Caki2 (cell line): ENCODE measurements at regions not wholly inside any gene's neighbourhood (a gene's known extent, or its start where the extent isn't known, plus 50 kb on each side); places are given as distances from the start of the nearest gene placed in this dataset.
"Not testable (repeated sequence)": the region's sequence is repeated elsewhere in the genome, so short reads cannot be mapped to it uniquely, and the experiment has no call there.

Source experiments
- DNase-seq: peaks from one replicate; pipeline ENCODE4 v3.0.0-alpha.2; 2015; ENCODE audit warnings: low read depth
- in situ Hi-C: cut with HindIII; loops from 2 replicates; pipeline ENCODE4 v1.10.0; 2016; ENCODE audit warnings: low sequenced_read_pairs, low pct_unique_long_range_greater_than_20kb, mixed read lengths

DNA sequence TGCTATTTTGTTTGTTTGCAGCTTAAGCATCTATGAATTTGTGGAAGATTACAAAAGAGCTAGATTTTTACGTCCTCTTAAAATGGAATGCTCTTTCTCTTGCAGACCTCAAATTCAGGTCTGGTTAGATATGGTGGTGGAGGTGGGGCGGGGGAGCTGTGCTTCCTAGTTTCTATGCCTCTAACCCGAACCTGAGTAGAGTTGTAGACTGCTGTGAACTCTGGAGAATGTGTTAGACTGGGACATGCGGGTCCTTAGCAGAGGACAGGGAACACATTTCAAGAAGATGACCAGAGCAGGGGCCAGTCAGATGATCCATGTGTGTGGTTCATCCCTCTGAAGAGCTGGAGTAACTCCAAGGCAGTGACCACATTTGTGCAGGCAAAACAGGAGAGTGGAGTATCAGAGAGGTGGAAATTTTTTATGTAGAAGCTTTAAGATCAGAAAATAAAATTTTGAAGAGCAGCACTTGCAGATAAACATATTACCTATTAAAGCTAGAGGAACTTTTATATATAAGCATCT, 154.9 kb downstream of the FAM174A start:
- DNase-seq = no peak
- in situ Hi-C loops = no loop called here

DNA sequence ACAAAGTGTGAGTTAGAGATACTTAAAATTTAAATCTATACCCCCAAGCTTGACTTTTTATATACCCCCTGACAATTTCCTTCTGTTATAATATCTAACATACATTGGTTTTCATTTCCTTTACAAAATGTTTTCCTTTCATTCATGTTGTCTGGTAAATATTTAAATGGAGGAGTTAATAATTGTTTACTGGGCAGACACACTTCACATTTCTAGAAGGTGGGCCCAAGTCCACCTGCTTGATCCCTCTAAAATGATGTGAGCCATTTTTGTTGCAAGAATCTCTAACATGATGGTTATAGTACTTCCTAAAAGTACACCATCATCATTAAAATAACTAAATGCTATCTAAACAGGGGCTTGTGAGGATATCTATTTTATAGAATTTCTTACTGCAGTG, 155.9 kb downstream of the FAM174A start:
- in situ Hi-C loops = no loop called here
- DNase-seq = no peak

DNA sequence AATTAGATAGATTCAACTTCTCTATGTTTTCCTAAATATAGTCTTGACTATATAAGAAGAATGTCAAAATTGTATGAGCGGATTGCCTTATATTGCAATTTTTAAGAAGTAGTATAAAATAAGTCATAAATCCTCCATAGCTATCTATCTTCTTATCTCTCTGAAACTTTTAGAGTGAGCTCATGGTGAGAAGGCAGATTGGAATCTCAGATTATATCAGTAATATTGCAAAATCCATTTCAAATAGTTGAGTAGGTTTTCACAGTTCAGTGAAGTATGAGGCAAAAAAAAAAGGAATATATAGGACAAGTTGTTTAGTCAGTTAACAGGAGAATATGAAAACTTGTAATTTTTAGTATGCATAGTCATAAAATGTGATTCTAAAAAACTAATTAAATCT, 156.4 kb downstream of the FAM174A start:
- in situ Hi-C loops = no loop called here
- DNase-seq = no peak

DNA sequence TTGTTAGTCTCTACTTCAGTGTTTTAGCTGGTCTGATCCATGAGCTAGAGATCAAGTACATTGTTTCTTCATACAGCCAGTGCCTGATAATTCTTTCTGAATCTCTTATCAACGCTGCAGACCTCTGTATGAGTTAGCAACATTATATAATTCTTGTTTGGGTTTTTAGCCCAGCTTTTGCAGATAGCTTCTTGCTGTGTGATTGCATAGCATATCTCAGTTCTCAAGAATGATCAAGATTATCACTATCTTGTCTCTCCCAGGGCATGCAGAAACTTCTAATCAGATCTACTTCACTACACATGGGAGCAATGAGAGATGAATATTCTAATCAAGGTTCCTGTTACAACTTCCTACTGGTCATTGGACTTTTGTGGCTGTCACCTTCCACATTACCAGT, 158.3 kb downstream of the FAM174A start:
- DNase-seq = no peak
- in situ Hi-C loops = no loop called here

DNA sequence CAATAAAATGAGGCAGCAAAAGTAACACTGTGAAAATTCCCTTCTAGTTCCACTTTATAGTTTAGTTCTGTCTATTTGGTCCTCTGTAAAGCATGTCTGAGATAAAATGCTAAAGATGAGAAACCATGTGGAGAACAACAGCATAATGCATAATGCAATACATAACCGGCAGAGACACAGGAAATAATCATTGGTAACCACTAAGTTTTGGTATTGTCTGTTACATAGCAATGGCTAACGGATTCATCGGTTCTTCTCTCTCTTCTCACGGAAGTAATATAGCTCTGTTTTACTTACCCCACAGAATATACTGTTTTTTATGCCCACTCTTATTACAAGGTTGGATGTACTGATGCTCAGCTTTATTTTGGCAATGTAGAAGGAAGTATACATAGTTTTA, 158.9 kb downstream of the FAM174A start:
- in situ Hi-C loops = no loop called here
- no peak for DNase-seq

DNA sequence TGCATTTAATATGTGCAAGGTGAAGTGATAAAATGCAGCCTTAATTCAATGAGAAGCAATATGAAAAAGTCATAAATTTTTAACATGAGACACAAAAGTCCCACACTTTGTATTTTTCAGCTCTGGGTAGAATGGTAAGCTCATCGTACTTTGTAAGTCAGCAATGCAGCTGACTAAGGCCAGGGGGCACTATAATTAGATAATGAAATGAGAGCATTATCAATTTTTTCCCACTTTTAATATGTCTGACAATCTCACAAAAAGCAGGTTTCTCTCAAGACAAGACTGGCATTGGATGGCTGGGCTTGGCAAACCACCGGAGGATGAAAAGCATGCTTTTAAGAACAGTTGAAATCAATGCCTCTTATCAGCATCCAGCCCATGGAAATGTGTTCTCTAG, 162.8 kb downstream of the FAM174A start:
- in situ Hi-C loops = no loop called here
- no peak for DNase-seq

DNA sequence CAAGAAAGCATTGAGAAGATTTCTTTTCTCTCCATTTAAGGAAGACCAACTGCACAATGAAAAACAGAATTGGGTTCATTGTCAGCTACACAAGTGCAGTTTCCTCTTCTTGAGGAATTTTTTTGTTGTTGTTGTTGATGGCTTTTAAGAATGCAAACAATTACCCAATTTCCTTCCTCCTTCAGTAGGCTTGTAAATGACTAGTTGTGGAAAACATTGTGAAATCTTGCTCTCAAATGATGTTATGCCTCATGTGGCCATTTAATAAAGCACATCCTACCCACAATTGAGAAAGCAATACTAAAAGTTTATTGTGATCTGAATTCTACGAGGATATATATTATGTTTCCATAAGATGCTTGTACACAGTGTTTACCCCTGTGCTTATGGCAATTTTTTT, 171.6 kb downstream of the FAM174A start:
- in situ Hi-C loops = no loop called here
- no peak for DNase-seq

DNA sequence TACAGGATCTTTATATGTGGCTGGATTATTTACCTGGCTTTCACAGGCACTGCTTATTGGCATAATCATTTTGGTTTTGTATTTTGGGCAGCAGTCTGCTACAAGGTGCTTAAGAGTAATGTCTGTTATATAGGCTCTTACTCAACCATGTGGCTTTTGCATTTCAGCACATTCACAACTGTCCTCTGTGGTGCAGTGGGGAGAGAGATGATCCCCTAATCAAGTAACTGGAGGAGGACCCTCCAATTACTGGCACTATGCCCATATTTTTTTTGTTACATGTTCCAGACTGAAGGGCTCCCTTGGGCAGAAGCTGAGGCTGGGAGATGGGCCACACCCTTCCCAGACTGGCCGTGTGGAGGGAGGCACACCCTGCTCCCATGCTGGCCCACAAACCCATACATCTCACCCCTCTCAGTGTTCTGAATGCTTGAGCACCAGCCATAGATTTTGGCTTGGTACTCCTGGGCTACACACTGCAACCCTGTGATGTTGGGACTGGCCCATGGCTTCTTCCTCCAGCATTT, 173.5 kb downstream of the FAM174A start:
- DNase-seq = no peak
- in situ Hi-C loops = no loop called here

DNA sequence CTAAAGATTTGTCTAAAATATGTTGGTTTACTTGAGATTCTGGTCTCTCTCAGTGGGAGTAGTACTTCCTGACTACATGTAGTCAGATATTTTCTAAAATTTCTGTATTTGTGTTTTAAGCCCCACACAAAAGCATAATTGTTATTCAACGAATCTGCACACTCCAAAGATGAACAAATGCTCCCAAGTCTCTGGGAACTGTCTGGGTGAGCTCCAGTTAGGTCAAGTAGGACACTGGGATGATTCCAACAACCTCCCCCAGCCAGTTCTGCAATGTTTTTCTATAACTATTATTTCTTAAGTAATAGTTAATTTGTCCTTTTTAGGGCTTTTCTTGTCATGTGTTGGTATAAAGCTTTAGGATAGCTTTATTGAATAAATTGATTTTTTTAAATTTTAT, 174.6 kb downstream of the FAM174A start:
- in situ Hi-C loops = no loop called here

DNA sequence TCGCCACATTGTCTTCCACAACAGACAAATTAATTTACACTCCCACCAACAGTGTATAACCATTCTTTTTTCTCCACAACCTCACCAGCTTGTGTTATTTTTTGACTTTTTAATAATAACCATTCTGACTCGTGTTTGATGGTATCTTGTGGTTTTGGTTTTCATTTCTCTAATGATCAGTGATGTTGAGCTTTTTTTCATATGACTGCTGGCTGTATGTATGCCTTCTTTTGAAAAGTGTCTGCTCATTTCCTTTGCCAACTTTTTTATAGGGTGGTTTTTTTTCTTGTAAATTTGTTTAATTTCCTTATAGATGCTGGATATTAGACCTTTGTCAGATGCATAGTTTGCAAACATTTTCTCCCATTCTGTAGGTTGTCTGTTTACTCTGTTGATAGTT, 179.6 kb downstream of the FAM174A start:
- DNase-seq, in situ Hi-C loops: not testable (repeated sequence)

More for the DNA sequence above, 174.6 kb downstream of the FAM174A start:
- DNase-seq = no peak

DNA sequence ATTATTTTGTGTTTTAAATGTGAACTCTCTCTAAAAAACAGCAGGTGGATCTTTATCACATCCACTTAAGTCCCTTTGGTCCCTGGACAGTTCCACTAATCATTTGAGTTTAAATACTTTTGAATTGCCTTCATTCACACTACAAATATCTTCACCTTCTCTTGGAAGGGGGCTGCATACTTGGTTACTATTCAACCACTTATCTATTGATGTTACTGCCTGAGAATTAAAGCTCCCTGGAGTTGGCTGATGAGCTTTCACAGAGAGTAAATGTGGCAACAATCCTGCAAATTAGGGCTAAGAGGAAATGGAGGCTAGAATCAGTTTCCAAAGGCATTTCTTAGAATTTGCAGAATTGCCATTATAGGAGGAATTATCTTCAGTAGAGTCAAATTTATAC, 180.4 kb downstream of the ST8SIA4 start:
- no peak for DNase-seq

DNA sequence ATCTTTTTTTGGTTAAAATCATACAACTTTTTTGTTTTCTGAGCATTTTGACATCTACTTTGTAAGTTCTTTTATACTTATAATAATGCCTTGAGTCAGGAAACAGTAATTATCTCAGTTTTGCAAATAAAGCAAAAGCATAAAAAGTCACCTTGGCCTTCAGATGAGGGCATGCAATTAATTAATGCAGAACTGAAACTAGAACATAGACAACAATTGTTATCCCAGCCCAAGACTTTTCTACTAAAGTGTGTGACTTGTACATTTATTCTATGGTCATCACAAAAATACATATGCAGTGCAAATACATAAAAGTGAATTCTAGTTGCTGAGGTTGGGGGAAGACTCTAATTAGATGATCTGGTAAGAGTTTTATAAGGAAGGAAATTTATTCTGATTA, 179.9 kb downstream of the ST8SIA4 start:
- in situ Hi-C loops = no loop called here
- DNase-seq = no peak

More for the DNA sequence above, 180.4 kb downstream of the ST8SIA4 start:
- in situ Hi-C loops = no loop called here

DNA sequence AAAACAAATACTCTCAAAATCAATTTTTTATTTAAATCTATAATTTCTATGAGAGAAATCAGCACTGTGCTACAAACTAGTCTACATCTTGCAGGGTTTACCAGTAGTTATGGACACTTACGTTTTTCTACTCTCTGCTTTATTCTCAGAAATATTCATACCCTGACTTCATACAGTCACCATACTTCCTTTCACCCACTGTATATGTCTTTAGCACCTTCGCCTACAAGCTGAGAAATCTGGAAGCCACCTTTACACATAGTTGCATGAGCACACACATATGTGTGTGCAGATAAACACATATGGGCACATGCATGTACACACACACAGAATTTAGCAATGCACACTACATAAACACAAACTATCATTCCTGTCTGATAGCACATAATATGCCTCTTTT, 177.0 kb downstream of the ST8SIA4 start:
- DNase-seq = no peak
- in situ Hi-C loops = no loop called here

DNA sequence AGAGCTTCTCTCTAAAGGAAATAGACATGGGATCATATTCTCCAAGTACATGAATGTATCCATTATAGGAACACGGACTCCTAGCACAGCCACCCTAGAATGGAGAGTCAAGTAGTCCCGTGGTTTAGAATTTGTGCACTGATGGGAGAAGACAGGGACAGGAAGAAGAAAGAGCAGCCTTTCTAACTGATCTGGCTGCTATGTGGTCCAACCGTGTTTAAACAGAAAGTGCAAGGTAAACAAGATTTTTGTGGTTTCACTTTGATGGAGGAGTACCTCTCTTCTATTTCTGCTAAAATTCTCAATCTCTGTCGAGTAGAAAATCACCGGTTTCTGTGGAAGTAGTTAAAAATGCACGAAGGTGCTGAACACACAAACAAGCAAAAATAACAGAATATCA, 171.3 kb downstream of the ST8SIA4 start:
- in situ Hi-C loops = no loop called here
- no peak for DNase-seq

DNA sequence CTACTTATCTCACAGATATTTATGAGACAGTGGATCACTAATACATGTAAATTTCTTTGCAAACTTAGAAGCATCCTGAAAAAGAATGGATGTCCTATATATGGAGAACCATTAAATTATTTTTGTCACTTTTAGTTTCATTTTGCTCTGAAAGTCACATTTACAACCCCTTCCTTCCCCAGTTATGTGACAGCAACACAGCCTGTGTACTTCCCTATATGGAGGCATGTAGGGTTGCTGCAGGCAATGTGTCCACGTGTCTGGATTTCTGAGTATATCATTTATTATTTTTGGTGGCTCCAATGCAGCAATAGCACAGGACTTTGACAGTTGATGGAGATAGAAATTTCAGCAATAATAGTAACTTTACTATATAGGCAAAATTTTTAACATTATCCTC, 156.4 kb downstream of the ST8SIA4 start:
- no peak for DNase-seq

DNA sequence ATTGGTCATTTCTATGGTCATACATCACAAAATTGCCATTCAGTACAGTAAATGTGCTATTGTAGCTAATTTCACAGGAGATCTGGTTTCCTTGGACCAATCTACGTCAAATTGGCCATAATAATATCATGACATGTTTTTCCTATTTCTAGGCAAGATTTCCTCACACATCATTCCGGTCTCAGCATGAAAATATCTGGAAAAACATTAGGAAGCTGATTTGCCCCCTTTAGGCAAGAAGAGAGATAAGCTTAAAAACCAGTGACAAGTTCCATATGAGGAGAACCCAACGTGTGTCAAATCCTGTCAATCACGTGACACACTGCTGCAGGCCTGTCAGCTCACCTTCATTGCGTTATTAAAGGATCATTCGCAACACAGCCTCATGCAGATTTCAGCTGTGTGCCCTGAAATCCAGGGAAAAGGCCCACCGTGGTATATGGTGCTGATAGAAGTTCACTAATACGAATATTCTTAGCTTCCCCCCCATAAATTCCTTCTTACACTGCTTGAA, 153.3 kb downstream of the ST8SIA4 start:
- in situ Hi-C loops = no loop called here

More for the DNA sequence above, 156.4 kb downstream of the ST8SIA4 start:
- in situ Hi-C loops = no loop called here

DNA sequence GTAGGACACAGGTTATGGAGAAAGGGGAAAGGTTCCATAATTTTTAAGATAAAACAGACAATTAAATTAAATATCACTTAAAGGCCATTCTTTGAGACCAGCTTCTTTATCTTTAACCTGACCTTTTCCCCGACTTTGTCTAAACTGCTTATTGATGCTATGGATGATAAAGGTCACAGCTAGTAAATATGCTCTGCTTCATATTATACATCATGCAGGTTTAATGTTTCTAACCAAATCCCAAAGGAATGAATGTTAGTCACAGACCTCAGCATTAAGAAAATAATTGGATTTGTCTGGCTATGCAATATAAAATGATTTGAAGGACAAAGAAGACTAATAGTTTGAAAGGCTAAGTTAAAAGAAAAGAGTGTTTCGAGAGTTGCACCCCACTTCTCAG, 147.6 kb downstream of the ST8SIA4 start:
- DNase-seq = no peak
- in situ Hi-C loops = no loop called here

More for the DNA sequence above, 153.3 kb downstream of the ST8SIA4 start:
- DNase-seq = no peak
